Upper lobe of right lung (tissue), 1 donor: ENCODE measurements at regions not wholly inside any gene's neighbourhood (a gene's known extent, or its start where the extent isn't known, plus 50 kb on each side); places are given as distances from the start of the nearest gene placed in this dataset.

ENCODE experiments used
- ATAC-seq: fragments of 200-7000 bp; cut with Tn5 transposase; one replicate; pipeline ENCODE4 v1.9.1; 2020; ENCODE audit warnings: mild to moderate bottlenecking, moderate library complexity
- DNase-seq: peaks from one replicate; pipeline ENCODE4 v3.0.0-alpha.2; 2020
- H3K27ac ChIP-seq: fragments of 200-600 bp; one replicate; pipeline ENCODE4 v1.8.0; 2022
- H3K27me3 ChIP-seq: fragments of 200-600 bp; one replicate; pipeline ENCODE4 v1.8.0; 2022; ENCODE audit warnings: mild to moderate bottlenecking
- H3K36me3 ChIP-seq: fragments of 200-600 bp; one replicate; pipeline ENCODE4 v1.8.0; 2022
- H3K4me1 ChIP-seq: fragments of 200-600 bp; one replicate; pipeline ENCODE4 v1.8.0; 2022
- H3K4me3 ChIP-seq: fragments of 200-600 bp; one replicate; pipeline ENCODE4 v1.8.0; 2022; ENCODE audit warnings: mild to moderate bottlenecking
- H3K9me3 ChIP-seq: fragments of 200-600 bp; one replicate; pipeline ENCODE4 v1.8.0; 2022
- CTCF ChIP-seq: fragments of 200-600 bp; IDR thresholded peaks from one replicate; pipeline ENCODE4 v1.8.0; 2022; ENCODE audit warnings: antibody characterized with exemption
- intact Hi-C: fragments of 100-400 bp; cut with DNase I; formaldehyde crosslinking; loops from one replicate; pipeline ENCODE4 v1.11.0; 2022
- donor health status: DM: no; HTN: yes; CAD: no; lungs with severe emphysema.

- intact Hi-C loops = no loop called here
- DNase-seq = no peak
- ATAC-seq = no peak
- TF ChIP-seq CTCF = no peak
- no peaks in the 10 kb centered on the region for H3K27me3 ChIP-seq
- H3K4me3 ChIP-seq = no peak overlapping the region
- no peak overlapping the region for H3K27ac ChIP-seq
- no peaks in the 10 kb centered on the region for H3K36me3 ChIP-seq
- no peaks in the 10 kb centered on the region for H3K4me1 ChIP-seq
- no peaks in the 10 kb centered on the region for H3K9me3 ChIP-seq
These were observed 588.2 kb upstream of the TENM4 start for GRCh38 chr11:80028998-80029397.

- no peak for TF ChIP-seq CTCF
- no peak for DNase-seq
- no peak for ATAC-seq
- intact Hi-C loops = no loop called here
- H3K36me3 ChIP-seq = no peaks in the 10 kb centered on the region
- no peak overlapping the region for H3K27ac ChIP-seq
- H3K27me3 ChIP-seq = no peaks in the 10 kb centered on the region
- no peaks in the 10 kb centered on the region for H3K4me1 ChIP-seq
- no peak overlapping the region for H3K4me3 ChIP-seq
- no peaks in the 10 kb centered on the region for H3K9me3 ChIP-seq
These were observed 583.3 kb upstream of the TENM4 start for GRCh38 chr11:80024119-80024518.

- ATAC-seq = no peak
- H3K4me1 ChIP-seq = no peaks in the 10 kb centered on the region
- no peaks in the 10 kb centered on the region for H3K9me3 ChIP-seq
- H3K27me3 ChIP-seq = no peaks in the 10 kb centered on the region
- TF ChIP-seq CTCF = no peak
- intact Hi-C loops = no loop called here
- H3K4me3 ChIP-seq = no peak overlapping the region
- no peaks in the 10 kb centered on the region for H3K36me3 ChIP-seq
- no peak overlapping the region for H3K27ac ChIP-seq
- DNase-seq = no peak
These were observed 582.6 kb upstream of the TENM4 start for GRCh38 chr11:80023386-80023785.

- H3K4me3 ChIP-seq = no peak overlapping the region
- intact Hi-C loops = no loop called here
- H3K36me3 ChIP-seq = no peaks in the 10 kb centered on the region
- H3K9me3 ChIP-seq = no peaks in the 10 kb centered on the region
- no peak for DNase-seq
- no peak for TF ChIP-seq CTCF
- no peaks in the 10 kb centered on the region for H3K27me3 ChIP-seq
- no peaks in the 10 kb centered on the region for H3K4me1 ChIP-seq
- no peak overlapping the region for H3K27ac ChIP-seq
- no peak for ATAC-seq
These were observed 569.7 kb upstream of the TENM4 start for GRCh38 chr11:80010536-80010935.

- H3K27me3 ChIP-seq = no peaks in the 10 kb centered on the region
These were observed 568.3 kb upstream of the TENM4 start for GRCh38 chr11:80009081-80009480.

More at GRCh38 chr11:80009081-80009480, 568.3 kb upstream of the TENM4 start:
- Histone ChIP-seq H3K4me1 (no peaks in the 10 kb centered on the region), H3K4me3 (no peak overlapping the region), H3K36me3 (no peaks in the 10 kb centered on the region), H3K27ac (no peak overlapping the region), H3K9me3 (no peaks in the 10 kb centered on the region)
- DNase-seq = no peak
- no peak for TF ChIP-seq CTCF
- intact Hi-C loops = no loop called here
- no peak for ATAC-seq
